ENCODE measurements at regions not wholly inside any gene's neighbourhood (a gene's known extent, or its start where the extent isn't known, plus 50 kb on each side); places are given as distances from the start of the nearest gene placed in this dataset.
"Not testable (repeated sequence)": the region's sequence is repeated elsewhere in the genome, so short reads cannot be mapped to it uniquely, and the experiment has no call there.

DNA sequence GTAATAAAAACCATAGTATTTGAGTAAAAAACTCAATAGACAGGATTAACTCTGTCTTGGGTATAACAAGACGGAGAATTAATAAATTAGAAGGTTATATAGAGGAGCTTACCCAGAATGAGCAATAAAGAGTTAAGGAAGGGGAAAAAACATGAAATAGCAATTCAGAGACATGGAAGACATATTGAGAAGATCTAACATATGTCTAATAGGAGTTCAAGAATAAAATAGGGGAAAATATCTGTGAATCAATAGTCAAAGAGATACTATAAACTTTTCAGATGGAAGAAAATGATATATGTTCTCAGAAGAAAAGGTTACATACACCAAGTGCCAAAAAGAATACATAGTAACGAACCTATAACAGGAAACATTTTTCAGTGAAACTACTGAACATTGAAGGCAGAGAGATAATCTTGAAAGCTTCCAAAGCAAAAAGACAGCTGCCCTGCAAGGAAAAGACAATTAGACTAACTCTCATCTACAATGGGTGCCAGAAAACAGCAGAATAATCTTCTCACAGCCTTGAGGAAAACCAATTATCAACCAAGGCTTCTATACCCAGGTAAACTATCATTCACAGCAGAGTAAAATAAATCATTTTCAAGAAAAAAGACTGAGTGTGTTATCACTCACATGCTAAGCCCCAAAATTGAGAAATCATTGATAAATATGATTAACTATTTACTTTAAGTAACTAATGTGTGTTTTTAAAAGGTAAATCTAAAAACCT lies 106.0 kb downstream of the ENC1 start:
- no peak for DNase-seq (ENCODE audit: low read depth in 3 of 3, low spot score in 1 of 3)

DNA sequence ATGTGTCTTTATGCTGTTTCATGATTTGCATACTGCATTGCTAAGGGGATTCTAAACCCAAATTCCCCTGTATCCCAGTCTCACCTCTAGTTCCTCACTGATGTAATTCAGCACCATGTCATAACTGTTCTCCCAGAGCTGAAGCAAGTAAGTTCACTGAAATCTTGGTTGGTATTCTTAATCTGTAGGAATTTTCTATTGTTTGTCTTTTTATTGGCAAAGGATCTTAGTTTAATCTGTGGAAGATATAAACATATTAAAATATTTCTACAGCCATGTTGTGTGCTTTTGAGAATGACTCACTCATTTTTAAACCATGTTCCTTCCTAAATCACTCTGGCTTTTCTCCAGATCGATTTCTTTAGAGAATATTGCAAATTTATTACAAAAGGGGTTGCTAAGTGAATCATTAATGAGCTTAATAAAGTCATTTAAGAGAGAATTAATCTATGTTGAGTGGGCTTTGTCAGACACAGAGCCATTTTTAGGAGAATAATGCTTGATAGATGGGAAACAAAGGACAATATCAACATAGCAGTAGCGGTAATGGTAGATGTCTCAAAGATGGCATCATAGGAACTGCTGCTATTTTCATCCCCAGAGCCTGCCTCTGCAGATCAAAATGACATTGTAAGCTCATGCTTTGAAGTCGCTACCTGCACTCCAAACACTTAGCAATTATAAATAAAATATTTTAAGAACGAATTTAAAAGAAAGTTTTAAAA lies 110.0 kb downstream of the ENC1 start:
- no peak for DNase-seq (ENCODE audit: low read depth in 3 of 3, low spot score in 1 of 3)

DNA sequence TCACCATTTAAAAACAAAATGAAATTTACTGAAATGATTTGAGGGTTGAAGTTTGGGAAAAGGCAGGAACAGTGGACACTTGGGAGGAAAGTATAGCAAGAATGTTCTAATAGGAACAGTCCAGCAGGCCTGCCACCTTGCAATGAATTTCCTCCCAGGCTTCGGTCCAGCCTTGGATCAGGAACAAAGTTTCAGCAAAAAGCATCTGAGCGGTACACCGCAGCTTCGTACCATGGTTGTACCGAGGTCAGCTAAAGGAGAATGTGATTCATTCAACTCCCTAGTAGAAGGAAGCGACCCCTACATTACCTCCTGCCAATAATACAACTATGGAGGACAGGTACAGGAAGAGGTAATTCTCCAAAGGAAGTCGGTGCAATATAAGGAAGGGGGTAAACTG lies 111.4 kb downstream of the ENC1 start:
- no peak for DNase-seq (ENCODE audit: low read depth in 3 of 3, low spot score in 1 of 3)

- no peak for DNase-seq (ENCODE audit: low read depth in 3 of 3, low spot score in 1 of 3)
Observed at GRCh38 chr5:74526111-74526510, 114.4 kb downstream of the ENC1 start.

DNA sequence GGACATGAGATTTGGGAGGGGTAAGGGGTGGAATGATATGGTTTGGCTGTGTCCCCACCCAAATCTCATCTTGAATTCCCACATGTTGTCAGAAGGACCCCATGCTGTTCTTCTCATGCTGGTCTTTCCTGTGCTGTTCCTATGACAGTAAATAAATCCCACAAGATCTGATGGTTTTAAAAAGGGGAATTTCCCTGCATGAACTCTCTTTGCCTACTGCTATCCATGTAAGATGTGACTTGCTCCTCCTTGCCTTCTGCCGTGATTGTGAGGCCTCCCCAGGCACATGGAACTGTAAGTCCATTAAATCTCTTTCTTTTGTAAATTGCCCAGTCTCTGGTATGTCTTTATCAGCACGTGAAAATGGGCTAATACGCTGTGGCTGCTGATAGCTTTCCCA lies 115.8 kb downstream of the ENC1 start:
- DNase-seq (ENCODE audit: low read depth in 3 of 3, low spot score in 1 of 3): not testable (repeated sequence)

- DNase-seq (ENCODE audit: low read depth in 3 of 3, low spot score in 1 of 3): not testable (repeated sequence)
Observed at GRCh38 chr5:74523698-74524097, 116.8 kb downstream of the ENC1 start.

- DNase-seq (ENCODE audit: low read depth in 3 of 3, low spot score in 1 of 3): not testable (repeated sequence)
Observed at GRCh38 chr5:74522838-74523237, 117.7 kb downstream of the ENC1 start.

DNA sequence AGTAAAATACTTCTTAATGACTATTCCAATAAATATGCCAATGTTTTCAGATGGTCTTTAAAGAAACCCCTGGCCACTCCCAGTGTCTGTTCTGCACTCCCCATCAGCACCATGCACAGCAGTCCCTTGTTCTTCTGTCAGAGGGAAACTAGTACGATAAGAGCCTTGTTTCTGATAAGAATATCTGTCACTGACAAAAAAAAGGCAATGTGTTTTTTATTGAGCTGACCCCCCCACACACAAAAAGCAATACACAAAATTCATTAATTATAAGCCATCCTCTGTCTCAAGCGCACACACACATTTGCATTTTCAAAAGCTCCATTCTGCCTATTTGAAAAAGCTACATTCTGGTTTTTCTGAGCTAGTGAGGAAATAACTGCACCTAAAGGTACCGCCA lies 119.1 kb downstream of the ENC1 start:
- DNase-seq (ENCODE audit: low read depth in 3 of 3, low spot score in 1 of 3): no peak

GRCh38 chr5:74519679-74520078 lies 120.8 kb downstream of the ENC1 start:
- no peak for DNase-seq (ENCODE audit: low read depth in 3 of 3, low spot score in 1 of 3)

GRCh38 chr5:74519161-74519571 lies 121.4 kb downstream of the ENC1 start:
- no peak for DNase-seq (ENCODE audit: low read depth in 3 of 3, low spot score in 1 of 3)

GRCh38 chr5:74517700-74518099 lies 122.8 kb downstream of the ENC1 start:
- no peak for DNase-seq (ENCODE audit: low read depth in 3 of 3, low spot score in 1 of 3)

DNA sequence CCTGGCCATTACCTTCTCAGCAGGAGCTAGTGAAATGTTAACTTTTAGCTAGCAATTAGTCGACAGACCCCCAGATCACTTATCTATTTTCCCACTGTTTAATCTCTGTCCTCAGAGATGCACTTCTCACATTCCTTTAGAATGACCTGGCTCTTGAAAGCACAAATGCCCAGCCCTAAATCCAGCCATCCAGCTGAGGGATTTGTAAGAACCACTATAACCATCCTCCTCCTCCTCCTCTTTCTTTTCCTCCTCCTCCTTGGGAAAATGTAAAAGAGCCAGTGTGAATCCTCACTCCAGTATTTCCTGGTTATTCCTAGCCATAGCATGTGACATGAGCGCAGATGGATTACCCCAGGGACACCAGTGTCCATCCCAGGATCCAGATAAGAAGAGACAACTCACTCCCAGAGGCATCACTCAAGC lies 124.3 kb downstream of the ENC1 start:
- DNase-seq (ENCODE audit: low read depth in 3 of 3, low spot score in 1 of 3): no peak

- no peak for DNase-seq (ENCODE audit: low read depth in 3 of 3, low spot score in 1 of 3)
Observed at GRCh38 chr5:74514888-74515551, 125.5 kb downstream of the ENC1 start.

GRCh38 chr5:74511770-74512169 lies 128.8 kb downstream of the ENC1 start:
- not testable (repeated sequence) for DNase-seq (ENCODE audit: low read depth in 3 of 3, low spot score in 1 of 3)

DNA sequence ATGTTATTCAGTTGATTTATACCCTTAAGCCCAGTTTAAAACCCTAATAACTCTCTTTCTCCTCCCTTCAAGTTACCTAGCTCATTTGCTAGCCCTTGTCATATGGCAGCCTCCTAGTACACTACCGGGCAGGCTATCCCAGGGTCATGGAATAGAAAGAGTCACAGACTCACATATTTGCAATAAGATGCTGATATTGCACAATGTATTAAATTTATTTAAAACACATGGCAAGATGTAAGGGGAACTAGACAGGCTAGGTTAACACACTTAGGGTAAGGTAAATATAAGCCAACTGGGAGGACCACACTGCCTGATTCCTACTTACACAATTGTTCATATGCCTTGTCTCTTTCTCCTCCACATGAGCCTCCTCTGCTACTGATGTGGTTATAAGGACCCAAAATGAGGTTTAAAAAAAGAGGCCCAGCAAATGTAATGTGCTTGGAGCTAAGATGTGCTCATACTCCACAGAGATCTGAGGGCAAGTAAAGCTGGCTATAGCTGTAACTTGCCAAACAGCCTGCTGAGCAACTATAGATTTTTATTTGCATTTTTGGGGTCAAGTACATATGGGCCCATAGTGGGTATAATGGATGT lies 130.0 kb downstream of the ENC1 start:
- no peak for DNase-seq (ENCODE audit: low read depth in 3 of 3, low spot score in 1 of 3)

- DNase-seq (ENCODE audit: low read depth in 3 of 3, low spot score in 1 of 3): no peak
Observed at GRCh38 chr5:74507370-74508005, 133.0 kb downstream of the ENC1 start.

DNA sequence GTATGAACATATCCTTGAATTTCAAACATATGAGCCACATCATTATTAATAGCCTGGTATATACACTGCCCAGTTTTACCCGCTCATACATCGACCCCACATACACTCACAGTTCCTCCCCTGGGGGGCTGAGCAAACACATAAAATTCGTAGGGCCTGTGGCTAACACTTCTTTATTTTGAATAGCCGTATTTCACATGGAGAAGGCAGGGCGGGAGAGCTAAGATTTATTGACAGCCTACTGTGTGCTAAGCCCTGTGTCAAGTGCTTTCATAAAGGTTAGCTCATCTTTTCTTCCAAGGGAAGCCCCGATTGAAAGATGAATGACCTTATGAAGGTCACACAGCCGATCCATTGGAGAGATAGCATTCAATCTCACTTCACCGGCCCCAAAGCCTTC lies 134.4 kb downstream of the ENC1 start:
- DNase-seq (ENCODE audit: low read depth in 3 of 3, low spot score in 1 of 3): no peak

DNA sequence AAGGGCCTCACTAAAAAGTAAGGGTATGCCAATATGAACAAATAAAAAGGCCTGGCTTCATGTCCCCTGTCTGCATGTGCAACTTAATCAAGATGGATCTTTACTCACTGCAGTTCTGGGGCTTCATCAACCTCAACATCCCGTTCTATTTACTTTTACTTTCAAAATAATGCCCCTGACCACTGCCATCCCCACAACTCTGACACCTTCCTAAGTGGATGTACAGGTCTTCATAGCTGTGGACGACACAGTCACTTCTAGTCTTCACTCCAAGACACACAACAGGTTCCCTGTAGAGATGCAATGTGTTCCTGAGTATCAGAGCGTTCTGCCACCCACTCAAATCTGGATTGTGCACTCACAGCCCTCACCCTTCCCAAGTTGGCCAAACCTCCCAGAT lies 136.1 kb downstream of the ENC1 start:
- DNase-seq (ENCODE audit: low read depth in 3 of 3, low spot score in 1 of 3): no peak

DNA sequence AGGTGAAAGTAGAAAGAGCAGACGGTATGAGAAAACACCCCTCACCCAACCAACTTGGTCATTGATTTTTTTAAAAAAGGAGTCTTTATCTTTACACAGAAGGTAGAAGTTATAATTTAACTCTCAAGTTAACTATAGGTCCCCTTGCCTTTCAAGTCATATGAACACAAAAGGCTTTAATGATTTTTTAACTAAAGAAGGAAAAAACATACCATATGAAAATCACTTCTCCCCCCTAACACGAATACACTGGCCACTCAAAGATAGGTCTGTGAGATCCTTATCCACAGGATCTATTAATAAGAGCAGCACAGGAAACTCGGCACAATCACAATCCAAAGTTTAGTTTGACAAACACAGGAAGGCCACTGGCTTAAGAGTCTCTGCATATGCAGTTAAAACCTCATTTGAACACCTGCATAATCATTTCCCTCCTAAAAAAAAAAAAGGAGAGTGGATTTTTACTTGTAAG lies 138.0 kb downstream of the ENC1 start:
- DNase-seq (ENCODE audit: low read depth in 3 of 3, low spot score in 1 of 3): no peak

DNA sequence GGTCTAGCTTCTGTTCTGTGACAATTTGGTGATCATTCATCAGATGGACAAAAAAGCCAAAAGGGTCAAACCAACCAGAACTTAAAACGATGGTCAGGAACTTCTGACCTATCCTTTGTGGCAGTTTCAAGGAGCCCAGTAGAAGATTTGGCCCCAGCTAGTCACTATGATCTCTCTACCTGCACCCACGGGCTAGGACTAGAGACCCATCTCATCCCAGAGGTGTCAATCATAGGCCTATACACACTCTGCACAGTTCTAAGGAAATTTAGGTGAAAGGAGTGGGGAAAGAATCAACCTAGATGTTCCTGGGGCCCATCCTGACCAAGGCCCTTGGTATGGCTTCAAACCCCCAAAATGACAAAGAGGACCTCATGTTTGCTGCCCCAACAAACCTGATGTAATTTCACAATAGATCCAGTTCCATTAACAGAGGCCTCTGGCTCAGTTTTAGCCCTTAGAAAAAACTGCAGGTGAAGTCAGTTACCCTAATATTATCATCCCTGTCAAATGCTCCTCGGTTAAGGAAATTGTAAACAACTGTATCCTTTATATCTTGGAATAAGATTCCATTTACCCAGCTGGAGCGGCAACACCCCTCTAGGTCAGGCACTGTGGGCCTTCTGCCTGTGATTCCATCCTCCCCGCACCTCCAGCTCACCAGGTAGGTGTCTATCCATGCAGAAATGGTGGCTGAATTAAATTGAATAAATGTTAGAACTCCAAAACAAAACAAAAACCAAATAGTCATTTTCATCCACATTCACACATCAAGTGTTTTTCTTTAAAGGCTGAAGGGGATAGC lies 138.7 kb downstream of the ENC1 start:
- DNase-seq (ENCODE audit: low read depth in 3 of 3, low spot score in 1 of 3): no peak
